Fibroblast of lung (primary cell): ENCODE measurements at regions not wholly inside any gene's neighbourhood (a gene's known extent, or its start where the extent isn't known, plus 50 kb on each side); places are given as distances from the start of the nearest gene placed in this dataset.

ENCODE experiments used
- CTCF ChIP-seq, 2 donors: IDR thresholded peaks in 1 of 2; conservative IDR thresholded peaks in 1 of 2; 1 replicate in 1 of 2; 2 replicates in 1 of 2; pipeline ENCODE4 v1.5.1; 2011 to 2012; ENCODE audit warnings: low read length in 2 of 2, control low read depth in 1 of 2, inconsistent platforms in 1 of 2, low read depth in 1 of 2, mild to moderate bottlenecking in 1 of 2
- EZH2 ChIP-seq: IDR thresholded peaks from 2 replicates; pipeline ENCODE4 v1.5.1; 2012; ENCODE audit warnings: low read length, control low read depth, mild to moderate bottlenecking; ENCODE audit errors: missing control alignments

- TF ChIP-seq CTCF (conservative IDR thresholded peaks at IDR 0.05 in 1 of 2, IDR thresholded peaks at IDR 0.05 in 1 of 2; ENCODE audit: low read depth in 1 of 2, low read length in 2 of 2) (no peak), EZH2 (no peak)
Observed at GRCh38 chr7:32677593-32677992, 182.3 kb downstream of the AVL9 start.
